ENCODE measurements at regions not wholly inside any gene's neighbourhood (a gene's known extent, or its start where the extent isn't known, plus 50 kb on each side); places are given as distances from the start of the nearest gene placed in this dataset.

- Histone ChIP-seq H3K4me2 (ENCODE audit: unreplicated experiment) (no peak overlapping the region), H4K20me1 (ENCODE audit: insufficient read depth) (no peaks in the 10 kb centered on the region), H3K4me1 (ENCODE audit: insufficient read depth) (no peaks in the 10 kb centered on the region), H3K9ac (no peak overlapping the region), H3F3A (ENCODE audit: insufficient read depth) (no peaks in the 10 kb centered on the region), H3K79me2 (ENCODE audit: insufficient read depth) (no peaks in the 10 kb centered on the region), H3K27me3 (replicated peaks; ENCODE audit: insufficient read depth) (no peaks in the 10 kb centered on the region), H3K9me2 (ENCODE audit: insufficient read depth) (no peaks in the 10 kb centered on the region), H2AFZ (no peak overlapping the region), H3K36me3 (ENCODE audit: low read depth) (no peaks in the 10 kb centered on the region), H3K4me3 (no peak overlapping the region), H3K9me3 (ENCODE audit: low read depth) (peaks cover 5% of the 10 kb centered on the region), H3K27ac (no peak overlapping the region)
- WGBS, 2 experiments (ENCODE audit: low coverage in 1 of 2, low lambda C conversion rate in 2 of 2, missing lambda C conversion rate in 2 of 2), result 19 to 22% methylated on average over 4 of the region's 4 CpGs
- no peak for DNase-seq
- TF ChIP-seq EZH2 (IDR thresholded peaks at IDR 0.05; ENCODE audit: insufficient read depth, poor library complexity, severe bottlenecking) (no peak), EZH2phosphoT487 (IDR thresholded peaks at IDR 0.05; ENCODE audit: insufficient read depth, low read depth) (no peak)
- in situ Hi-C loops (cut with MboI), result no loop called here
These were observed 583.6 kb downstream of the NR2F2 start for GRCh38 chr15:96914081-96914480.

- no peak overlapping the region for H3K4me3 ChIP-seq
- no peaks in the 10 kb centered on the region for H3K9me2 ChIP-seq (ENCODE audit: insufficient read depth)
- no peak overlapping the region for H3K9ac ChIP-seq
- no peak overlapping the region for H3K4me2 ChIP-seq (ENCODE audit: unreplicated experiment)
- TF ChIP-seq EZH2 (IDR thresholded peaks at IDR 0.05; ENCODE audit: insufficient read depth, poor library complexity, severe bottlenecking), result no peak
- no peak for TF ChIP-seq EZH2phosphoT487 (IDR thresholded peaks at IDR 0.05; ENCODE audit: insufficient read depth, low read depth)
- H4K20me1 ChIP-seq (ENCODE audit: insufficient read depth), result no peaks in the 10 kb centered on the region
- in situ Hi-C loops (cut with MboI), result no loop called here
- H3K9me3 ChIP-seq (ENCODE audit: low read depth), result peaks cover 5% of the 10 kb centered on the region
- no peaks in the 10 kb centered on the region for H3K4me1 ChIP-seq (ENCODE audit: insufficient read depth)
- no peaks in the 10 kb centered on the region for H3K36me3 ChIP-seq (ENCODE audit: low read depth)
- 11 to 16% methylated on average over 2 of the region's 2 CpGs for WGBS, 2 experiments (ENCODE audit: low coverage in 1 of 2, low lambda C conversion rate in 2 of 2, missing lambda C conversion rate in 2 of 2)
- H3K27ac ChIP-seq, result no peak overlapping the region
- H2AFZ ChIP-seq, result no peak overlapping the region
- no peaks in the 10 kb centered on the region for H3K79me2 ChIP-seq (ENCODE audit: insufficient read depth)
- no peaks in the 10 kb centered on the region for H3F3A ChIP-seq (ENCODE audit: insufficient read depth)
- H3K27me3 ChIP-seq (replicated peaks; ENCODE audit: insufficient read depth), result no peaks in the 10 kb centered on the region
- DNase-seq, result no peak
These were observed 586.2 kb downstream of the NR2F2 start for GRCh38 chr15:96916750-96917149.

GRCh38 chr15:96924570-96924969, 594.1 kb downstream of the NR2F2 start:
- H3K4me2 ChIP-seq (ENCODE audit: unreplicated experiment), result no peak overlapping the region
- no peaks in the 10 kb centered on the region for H3F3A ChIP-seq (ENCODE audit: insufficient read depth)
- TF ChIP-seq EZH2phosphoT487 (IDR thresholded peaks at IDR 0.05; ENCODE audit: insufficient read depth, low read depth) (no peak), EZH2 (IDR thresholded peaks at IDR 0.05; ENCODE audit: insufficient read depth, poor library complexity, severe bottlenecking) (no peak)
- H3K9me3 ChIP-seq (ENCODE audit: low read depth), result no peaks in the 10 kb centered on the region
- H2AFZ ChIP-seq, result no peak overlapping the region
- H3K36me3 ChIP-seq (ENCODE audit: low read depth), result no peaks in the 10 kb centered on the region
- H4K20me1 ChIP-seq (ENCODE audit: insufficient read depth), result no peaks in the 10 kb centered on the region
- no peaks in the 10 kb centered on the region for H3K9me2 ChIP-seq (ENCODE audit: insufficient read depth)
- H3K27me3 ChIP-seq (replicated peaks; ENCODE audit: insufficient read depth), result no peaks in the 10 kb centered on the region
- no peak overlapping the region for H3K27ac ChIP-seq
- no peak for DNase-seq
- H3K4me1 ChIP-seq (ENCODE audit: insufficient read depth), result no peaks in the 10 kb centered on the region
- WGBS, 2 experiments (ENCODE audit: low coverage in 1 of 2, low lambda C conversion rate in 2 of 2, missing lambda C conversion rate in 2 of 2), result 0% methylated on average over 1 of the region's 1 CpG
- no peak overlapping the region for H3K9ac ChIP-seq
- in situ Hi-C loops (cut with MboI), result no loop called here
- no peak overlapping the region for H3K4me3 ChIP-seq
- no peaks in the 10 kb centered on the region for H3K79me2 ChIP-seq (ENCODE audit: insufficient read depth)

GRCh38 chr15:96947296-96948229, 617.1 kb downstream of the NR2F2 start:
- Histone ChIP-seq H3K9ac (no peak overlapping the region), H3K27ac (no peak overlapping the region), H3K36me3 (ENCODE audit: low read depth) (no peaks in the 10 kb centered on the region), H3K4me1 (ENCODE audit: insufficient read depth) (no peaks in the 10 kb centered on the region), H2AFZ (no peak overlapping the region), H3K9me2 (ENCODE audit: insufficient read depth) (no peaks in the 10 kb centered on the region), H3K27me3 (replicated peaks; ENCODE audit: insufficient read depth) (no peaks in the 10 kb centered on the region), H4K20me1 (ENCODE audit: insufficient read depth) (no peaks in the 10 kb centered on the region), H3K9me3 (ENCODE audit: low read depth) (no peaks in the 10 kb centered on the region), H3K4me2 (ENCODE audit: unreplicated experiment) (no peak overlapping the region), H3K79me2 (ENCODE audit: insufficient read depth) (no peaks in the 10 kb centered on the region), H3F3A (ENCODE audit: insufficient read depth) (no peaks in the 10 kb centered on the region), H3K4me3 (no peak overlapping the region)
- TF ChIP-seq EZH2 (IDR thresholded peaks at IDR 0.05; ENCODE audit: insufficient read depth, poor library complexity, severe bottlenecking) (no peak), EZH2phosphoT487 (IDR thresholded peaks at IDR 0.05; ENCODE audit: insufficient read depth, low read depth) (no peak)
- WGBS, 2 experiments (ENCODE audit: low coverage in 1 of 2, low lambda C conversion rate in 2 of 2, missing lambda C conversion rate in 2 of 2), result 16 to 17% methylated on average over 44 to 46 of the region's 50 CpGs
- in situ Hi-C loops (cut with MboI), result no loop called here
- DNase-seq, result no peak

All from GM23248 (cell line).